ENCODE measurements at regions not wholly inside any gene's neighbourhood (a gene's known extent, or its start where the extent isn't known, plus 50 kb on each side); places are given as distances from the start of the nearest gene placed in this dataset.

DNA sequence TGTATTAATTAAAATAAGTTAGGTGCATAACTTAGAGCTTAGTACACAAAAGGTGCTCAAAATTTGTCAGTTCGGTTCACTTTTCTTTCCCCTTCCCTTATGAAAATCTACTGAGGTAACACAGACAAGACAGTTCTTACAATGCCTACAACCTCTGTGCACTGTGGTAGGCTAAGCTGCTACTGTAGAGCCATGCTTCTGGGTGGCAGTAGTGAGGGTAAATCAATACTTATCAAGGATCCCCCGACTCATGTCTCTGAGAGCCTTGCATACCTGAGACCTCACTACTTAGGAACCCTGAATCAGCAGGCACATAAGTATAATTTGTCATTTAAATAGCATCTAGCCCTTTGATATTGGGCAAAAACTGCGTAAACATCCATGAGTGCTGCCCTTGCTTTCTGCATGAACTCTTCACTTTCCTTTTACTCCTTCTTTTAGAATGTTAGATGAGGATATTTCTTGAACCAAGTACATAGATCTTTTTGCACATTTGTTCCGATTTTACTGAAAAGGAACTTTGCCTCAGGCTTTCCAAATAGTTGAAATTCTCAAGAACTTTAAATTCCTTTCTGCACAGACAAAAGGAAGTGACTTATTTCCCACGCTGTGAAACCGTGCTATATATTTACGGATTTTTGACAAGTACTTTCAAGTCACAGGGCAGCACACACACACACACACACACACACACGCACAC is 234.4 kb downstream of the TRIB2 start:
- ATAC-seq (ENCODE audit: low read depth) (no peak), DNase-seq (no peak)
- Mint-ChIP-seq H3K9me3 (ENCODE audit: insufficient read depth) (no peaks in the 10 kb centered on the region), H3K4me1 (peaks cover 4% of the 10 kb centered on the region), H3K27ac (no peak overlapping the region), H3K4me3 (no peak overlapping the region), H3K27me3 (peaks cover 20% of the 10 kb centered on the region)
- intact Hi-C loops (cut with micrococcal nuclease): no loop called here
- H3K36me3 ChIP-seq (replicated peaks in 1 of 2; ENCODE audit: control extremely low read depth in 1 of 2, control insufficient read depth in 1 of 2, extremely low read depth in 1 of 2, insufficient read depth in 2 of 2, low read length in 1 of 2): no peaks in the 10 kb centered on the region
- WGBS (ENCODE audit: insufficient coverage): 6% methylated on average over 4 of the region's 8 CpGs
- no peak overlapping the region for H3K4me2 ChIP-seq (replicated peaks; ENCODE audit: low read depth, low read length, poor library complexity, severe bottlenecking)
- H3K4me1 ChIP-seq (ENCODE audit: control insufficient read depth in 2 of 2, insufficient read depth in 2 of 2, low read length in 2 of 2): peaks cover 0 to 3% of the 10 kb centered on the region in 2 donors
- CTCF ChIA-PET: interaction anchor here (4.1 kb wide), 1 partner anchor 20 kb away, joined by 14 read pairs; no protein-coding TSS in a partner anchor
- no peaks in the 10 kb centered on the region for H3K79me2 ChIP-seq (ENCODE audit: control insufficient read depth, insufficient read depth, low read length)
- H3K9me3 ChIP-seq (ENCODE audit: control extremely low read depth in 1 of 3, control insufficient read depth in 2 of 3, insufficient read depth in 1 of 3, low read length in 2 of 3): no peaks in the 10 kb centered on the region
- H3K4me3 ChIP-seq (ENCODE audit: control extremely low read depth in 1 of 5, extremely low read depth in 1 of 5, insufficient read depth in 1 of 5, low read depth in 2 of 5, low read length in 4 of 5): no peak overlapping the region
- H3K27ac ChIP-seq (ENCODE audit: low read length in 2 of 2): no peak overlapping the region
- H3K27me3 ChIP-seq (replicated peaks in 1 of 4; ENCODE audit: control extremely low read depth in 1 of 4, control insufficient read depth in 3 of 4, insufficient read depth in 4 of 4, low read length in 3 of 4): peaks cover 0 to 9% (median under 1%) of the 10 kb centered on the region in 4 experiments
- TF ChIP-seq, protein P1, sequence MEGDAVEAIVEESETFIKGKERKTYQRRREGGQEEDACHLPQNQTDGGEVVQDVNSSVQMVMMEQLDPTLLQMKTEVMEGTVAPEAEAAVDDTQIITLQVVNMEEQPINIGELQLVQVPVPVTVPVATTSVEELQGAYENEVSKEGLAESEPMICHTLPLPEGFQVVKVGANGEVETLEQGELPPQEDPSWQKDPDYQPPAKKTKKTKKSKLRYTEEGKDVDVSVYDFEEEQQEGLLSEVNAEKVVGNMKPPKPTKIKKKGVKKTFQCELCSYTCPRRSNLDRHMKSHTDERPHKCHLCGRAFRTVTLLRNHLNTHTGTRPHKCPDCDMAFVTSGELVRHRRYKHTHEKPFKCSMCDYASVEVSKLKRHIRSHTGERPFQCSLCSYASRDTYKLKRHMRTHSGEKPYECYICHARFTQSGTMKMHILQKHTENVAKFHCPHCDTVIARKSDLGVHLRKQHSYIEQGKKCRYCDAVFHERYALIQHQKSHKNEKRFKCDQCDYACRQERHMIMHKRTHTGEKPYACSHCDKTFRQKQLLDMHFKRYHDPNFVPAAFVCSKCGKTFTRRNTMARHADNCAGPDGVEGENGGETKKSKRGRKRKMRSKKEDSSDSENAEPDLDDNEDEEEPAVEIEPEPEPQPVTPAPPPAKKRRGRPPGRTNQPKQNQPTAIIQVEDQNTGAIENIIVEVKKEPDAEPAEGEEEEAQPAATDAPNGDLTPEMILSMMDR (IDR thresholded peaks at IDR 0.05): no peak
- H4K20me1 ChIP-seq (ENCODE audit: control insufficient read depth, insufficient read depth, low read length, poor library complexity, severe bottlenecking): no peaks in the 10 kb centered on the region
- POLR2A ChIA-PET: no interaction called here
- no peak overlapping the region for H3K9ac ChIP-seq (ENCODE audit: low read length)
- no peak overlapping the region for H2AFZ ChIP-seq (ENCODE audit: insufficient read depth, low read depth, low read length, poor library complexity, severe bottlenecking)

DNA sequence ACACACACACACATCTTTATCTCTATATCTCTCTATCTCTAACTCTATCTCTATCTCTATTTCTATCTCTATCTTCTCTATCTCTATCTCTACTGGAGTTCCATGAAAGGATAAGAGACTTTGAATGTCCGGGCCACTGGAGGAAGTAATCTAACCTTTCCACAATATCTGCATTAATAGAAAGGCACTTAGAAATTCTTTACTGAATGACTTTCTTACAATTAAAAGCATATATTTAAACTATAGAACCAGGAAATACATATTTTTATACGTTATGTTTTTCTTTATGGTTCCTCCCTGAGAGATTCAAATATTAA is 234.9 kb downstream of the TRIB2 start:
- no peak for TF ChIP-seq EZH2 (IDR thresholded peaks at IDR 0.05; ENCODE audit: borderline replicate concordance, insufficient read depth, low read depth, low read length, poor library complexity, severe bottlenecking)
- TF ChIP-seq, protein P1 (IDR thresholded peaks at IDR 0.05): no peak
- Histone ChIP-seq H3K4me2 (replicated peaks; ENCODE audit: low read depth, low read length, poor library complexity, severe bottlenecking) (no peak overlapping the region), H3K9ac (ENCODE audit: low read length) (no peak overlapping the region), H3K27ac (ENCODE audit: low read length in 2 of 2) (no peak overlapping the region), H2AFZ (ENCODE audit: insufficient read depth, low read depth, low read length, poor library complexity, severe bottlenecking) (no peak overlapping the region), H3K79me2 (ENCODE audit: control insufficient read depth, insufficient read depth, low read length) (no peaks in the 10 kb centered on the region), H3K27me3 (replicated peaks in 1 of 4; ENCODE audit: control extremely low read depth in 1 of 4, control insufficient read depth in 3 of 4, insufficient read depth in 4 of 4, low read length in 3 of 4) (peaks cover 0 to 12% (median 3%) of the 10 kb centered on the region in 4 experiments), H3K4me1 (ENCODE audit: control insufficient read depth in 2 of 2, insufficient read depth in 2 of 2, low read length in 2 of 2) (peaks cover 0 to 3% of the 10 kb centered on the region in 2 donors), H3K9me3 (ENCODE audit: control extremely low read depth in 1 of 3, control insufficient read depth in 2 of 3, insufficient read depth in 1 of 3, low read length in 2 of 3) (no peaks in the 10 kb centered on the region), H4K20me1 (ENCODE audit: control insufficient read depth, insufficient read depth, low read length, poor library complexity, severe bottlenecking) (no peaks in the 10 kb centered on the region), H3K4me3 (ENCODE audit: control extremely low read depth in 1 of 5, extremely low read depth in 1 of 5, insufficient read depth in 1 of 5, low read depth in 2 of 5, low read length in 4 of 5) (no peak overlapping the region), H3K36me3 (replicated peaks in 1 of 2; ENCODE audit: control extremely low read depth in 1 of 2, control insufficient read depth in 1 of 2, extremely low read depth in 1 of 2, insufficient read depth in 2 of 2, low read length in 1 of 2) (no peaks in the 10 kb centered on the region)
- ATAC-seq (ENCODE audit: low read depth): no peak
- no peak for DNase-seq
- H3K9me3 Mint-ChIP-seq (ENCODE audit: insufficient read depth): no peaks in the 10 kb centered on the region
- no CpG with 5 or more reads among the region's 2 CpGs for WGBS (ENCODE audit: insufficient coverage)
- H3K4me3 Mint-ChIP-seq: no peak overlapping the region
- peaks cover 4% of the 10 kb centered on the region for H3K4me1 Mint-ChIP-seq
- intact Hi-C loops (cut with micrococcal nuclease): no loop called here
- POLR2A ChIA-PET: no interaction called here
- H3K27me3 Mint-ChIP-seq: peaks cover 23% of the 10 kb centered on the region
- no peak overlapping the region for H3K27ac Mint-ChIP-seq
- CTCF ChIA-PET: interaction anchor here (1.4 to 4.1 kb wide), 2 partner anchors 21 to 56 kb away, joined by 3 to 14 read pairs; no protein-coding TSS in a partner anchor

Measured in B cell (primary cell).